Ovary (tissue), 7 donors: ENCODE measurements at regions not wholly inside any gene's neighbourhood (a gene's known extent, or its start where the extent isn't known, plus 50 kb on each side); places are given as distances from the start of the nearest gene placed in this dataset.

Source experiments
- DNase-seq, 5 donors: peaks; one replicate each; pipeline ENCODE4 v3.0.0-alpha.2; 2019 to 2020
- H3K27ac ChIP-seq, 2 donors: fragments of 200-600 bp; one replicate each; pipeline versions ENCODE4 v1.5.1 to v1.8.0; 2019 to 2022
- H3K27me3 ChIP-seq: fragments of 200-600 bp; one replicate; pipeline ENCODE4 v1.8.0; 2022
- H3K36me3 ChIP-seq: fragments of 200-600 bp; sonication (generic); one replicate; pipeline ENCODE4 v1.5.1; 2019
- H3K4me1 ChIP-seq: one replicate; pipeline ENCODE4 v1.8.1; 2013; ENCODE audit warnings: mild to moderate bottlenecking, moderate library complexity; ENCODE audit not compliant: insufficient read depth
- H3K4me3 ChIP-seq: fragments of 200-600 bp; sonication (generic); one replicate; pipeline ENCODE4 v1.5.1; 2017
- H3K9me3 ChIP-seq, 2 donors: fragments of 200-600 bp in 1 of 2; sonication (generic) in 1 of 2; one replicate each; pipeline versions ENCODE4 v1.5.1 to v1.8.1; 2013 to 2019; ENCODE audit warnings: mild to moderate bottlenecking in 1 of 2, moderate library complexity in 1 of 2
- CTCF ChIP-seq, 3 donors: fragments of 450-650 bp in 2 of 3; fragments of 200-600 bp in 1 of 3; IDR thresholded peaks; one replicate each; pipeline versions ENCODE4 v1.5.1 to v1.8.0; 2016 to 2022; ENCODE audit warnings: antibody characterized with exemption in 3 of 3, mild to moderate bottlenecking in 1 of 3
- EP300 ChIP-seq: sonication (generic); formaldehyde crosslinking; IDR thresholded peaks from one replicate; pipeline ENCODE4 v1.6.1; 2017; ENCODE audit warnings: antibody characterized with exemption
- POLR2A ChIP-seq: fragments of 450-650 bp; IDR thresholded peaks from one replicate; pipeline ENCODE4 v1.6.1; 2017; ENCODE audit warnings: antibody characterized with exemption, mild to moderate bottlenecking, moderate library complexity
- WGBS, 3 donors: extraction: QIAGEN DNeasy Blood & Tissue Kit in 1 of 3; methylation state at CpG; one replicate each; pipeline versions ENCODE4 v1.1.5 to v1.1.7; 2013 to 2017; 5-methylcytosine and 5-hydroxymethylcytosine counted together
- intact Hi-C, 4 donors: fragments of 100-400 bp; cut with DNase I; formaldehyde crosslinking; loops; one replicate each; pipeline versions ENCODE4 v1.11.0 to v1.15.1; 2022 to 2023
- donor health status: DM: no; HTN: no; CAD: no; lungs with moderate emphysema.
- donor health status: DM: no; HTN: no; CAD: no.
- donor health status: Bipolar disorder and iron deficiency.
- donor health status: DM: no; HTN: no; CAD: no.
- donor health status: DM: yes; HTN: yes; CAD: no.

GRCh38 chr3:3559786-3560185 lies 239.4 kb upstream of the LRRN1 start:
- intact Hi-C loops: no loop called here

GRCh38 chr3:3556078-3556477 lies 243.2 kb upstream of the LRRN1 start:
- H3K36me3 ChIP-seq: no peaks in the 10 kb centered on the region
- no peaks in the 10 kb centered on the region for H3K4me1 ChIP-seq
- intact Hi-C loops: no loop called here
- no peak overlapping the region for H3K27ac ChIP-seq
- TF ChIP-seq EP300 (no peak), CTCF (IDR thresholded peaks at IDR 0.05) (no peak), POLR2A (no peak)
- no peak for DNase-seq
- no peaks in the 10 kb centered on the region for H3K27me3 ChIP-seq
- H3K9me3 ChIP-seq: no peaks in the 10 kb centered on the region
- WGBS, 3 donors: 10 to 11% (median 11%) methylated on average over 3 of the region's 3 CpGs
- H3K4me3 ChIP-seq: no peak overlapping the region

More at GRCh38 chr3:3559786-3560185, 239.4 kb upstream of the LRRN1 start:
- Histone ChIP-seq H3K9me3 (no peaks in the 10 kb centered on the region), H3K27ac (no peak overlapping the region), H3K4me1 (no peaks in the 10 kb centered on the region), H3K27me3 (no peaks in the 10 kb centered on the region), H3K4me3 (no peak overlapping the region), H3K36me3 (no peaks in the 10 kb centered on the region)
- WGBS, 3 donors: 95 to 98% (median 95%) methylated on average over 2 of the region's 2 CpGs
- DNase-seq: no peak
- TF ChIP-seq POLR2A (no peak), EP300 (no peak), CTCF (IDR thresholded peaks at IDR 0.05) (no peak)

GRCh38 chr3:3553236-3553635 lies 246.0 kb upstream of the LRRN1 start:
- WGBS, 3 donors: 91 to 92% (median 92%) methylated on average over 6 of the region's 6 CpGs
- H3K27me3 ChIP-seq: no peaks in the 10 kb centered on the region
- intact Hi-C loops: no loop called here

GRCh38 chr3:3552761-3553160 lies 246.5 kb upstream of the LRRN1 start:
- no peaks in the 10 kb centered on the region for H3K27me3 ChIP-seq
- intact Hi-C loops: no loop called here
- H3K27ac ChIP-seq: no peak overlapping the region
- 51 to 58% (median 55%) methylated on average over 3 of the region's 3 CpGs for WGBS, 3 donors
- H3K4me1 ChIP-seq: no peaks in the 10 kb centered on the region
- no peak for DNase-seq
- no peaks in the 10 kb centered on the region for H3K36me3 ChIP-seq
- no peak overlapping the region for H3K4me3 ChIP-seq
- H3K9me3 ChIP-seq: no peaks in the 10 kb centered on the region
- TF ChIP-seq CTCF (IDR thresholded peaks at IDR 0.05) (no peak), EP300 (no peak), POLR2A (no peak)

More at GRCh38 chr3:3553236-3553635, 246.0 kb upstream of the LRRN1 start:
- no peak for TF ChIP-seq POLR2A
- TF ChIP-seq CTCF (IDR thresholded peaks at IDR 0.05): no peak
- no peak for TF ChIP-seq EP300
- H3K27ac ChIP-seq: no peak overlapping the region
- no peaks in the 10 kb centered on the region for H3K36me3 ChIP-seq
- H3K4me3 ChIP-seq: no peak overlapping the region
- H3K9me3 ChIP-seq: no peaks in the 10 kb centered on the region
- H3K4me1 ChIP-seq: no peaks in the 10 kb centered on the region
- DNase-seq: no peak

GRCh38 chr3:3551981-3552380 lies 247.2 kb upstream of the LRRN1 start:
- H3K27ac ChIP-seq: no peak overlapping the region
- no peak for DNase-seq
- H3K4me3 ChIP-seq: no peak overlapping the region
- intact Hi-C loops: no loop called here
- no peaks in the 10 kb centered on the region for H3K4me1 ChIP-seq
- TF ChIP-seq CTCF (IDR thresholded peaks at IDR 0.05) (no peak), POLR2A (no peak), EP300 (no peak)
- no peaks in the 10 kb centered on the region for H3K9me3 ChIP-seq
- no peaks in the 10 kb centered on the region for H3K27me3 ChIP-seq
- H3K36me3 ChIP-seq: no peaks in the 10 kb centered on the region
